GM12872 (cell line): ENCODE measurements at regions not wholly inside any gene's neighbourhood (a gene's known extent, or its start where the extent isn't known, plus 50 kb on each side); places are given as distances from the start of the nearest gene placed in this dataset.

Experiments
- CTCF ChIP-seq: IDR thresholded peaks from 3 replicates; pipeline ENCODE4 v1.5.1; 2011; ENCODE audit warnings: low read depth, mild to moderate bottlenecking, low read length, moderate library complexity; ENCODE audit not compliant: insufficient read depth

- no peak for TF ChIP-seq CTCF
Observed at GRCh38 chr10:61329854-61330253, 123.3 kb downstream of the TMEM26 start.

- TF ChIP-seq CTCF = no peak
Observed at GRCh38 chr10:61325223-61325960, 127.8 kb downstream of the TMEM26 start.

- TF ChIP-seq CTCF = no peak
Observed at GRCh38 chr10:61323726-61324125, 129.5 kb downstream of the TMEM26 start.

- TF ChIP-seq CTCF = no peak
Observed at GRCh38 chr10:61321041-61321857, 131.9 kb downstream of the TMEM26 start.

GRCh38 chr10:61320257-61320587 is 133.0 kb downstream of the TMEM26 start:
- no peak for TF ChIP-seq CTCF

- TF ChIP-seq CTCF = no peak
Observed at GRCh38 chr10:61319386-61320256, 133.6 kb downstream of the TMEM26 start.

- no peak for TF ChIP-seq CTCF
Observed at GRCh38 chr10:61318429-61318828, 134.8 kb downstream of the TMEM26 start.
